ENCODE measurements at regions not wholly inside any gene's neighbourhood (a gene's known extent, or its start where the extent isn't known, plus 50 kb on each side); places are given as distances from the start of the nearest gene placed in this dataset.

GRCh38 chr10:86597306-86597705 lies 57.0 kb upstream of the OPN4 start:
- no peaks in the 10 kb centered on the region for H3K9me3 ChIP-seq
- ChIA-PET CTCF (interaction anchor here (7.0 kb wide), 1 partner anchor 13 kb away, joined by 35 read pairs; no protein-coding TSS in a partner anchor), POLR2A (no interaction called here)

GRCh38 chr10:86598151-86598550 lies 56.2 kb upstream of the OPN4 start:
- peaks cover 5% of the 10 kb centered on the region; the same call in 2 of the 3 replicates for H3K4me1 ChIP-seq
- POLR2A ChIA-PET, result no interaction called here
- WGBS (ENCODE audit: missing lambda C conversion rate), result 78% methylated on average over 1 of the region's 1 CpG
- FAIRE-seq, result no peak
- no peak for DNase-seq (ENCODE audit: low read depth in 1 of 2, low spot score in 1 of 2)
- no peak overlapping the region for H3K4me2 ChIP-seq
- no peak overlapping the region for H3K4me3 ChIP-seq
- CTCF ChIA-PET, result interaction anchor here (7.0 kb wide), 1 partner anchor 13 kb away, joined by 35 read pairs; no protein-coding TSS in a partner anchor
- no peak overlapping the region for H3K27ac ChIP-seq
- no peak for TF ChIP-seq JUN (IDR thresholded peaks at IDR 0.05)
- no peak for TF ChIP-seq ZC3H11A (IDR thresholded peaks at IDR 0.05)
- no peak for TF ChIP-seq SREBF2 (IDR thresholded peaks at IDR 0.05)
- TF ChIP-seq HOXB13 (CRISPR knock-in tag; IDR thresholded peaks at IDR 0.05; ENCODE audit: low read depth), result no peak
- no peak for TF ChIP-seq REST (IDR thresholded peaks at IDR 0.05)
- TF ChIP-seq NFE2L2 (conservative IDR thresholded peaks at IDR 0.05; ENCODE audit: low read length), result no peak
- no peak for TF ChIP-seq NR3C1 (IDR thresholded peaks at IDR 0.05)
- TF ChIP-seq CBX8 (IDR thresholded peaks at IDR 0.05), result no peak
- no peak for TF ChIP-seq ZFP36 (IDR thresholded peaks at IDR 0.05; ENCODE audit: borderline replicate concordance, partially characterized antibody)
- no peak for TF ChIP-seq FOSB (CRISPR knock-in tag; IDR thresholded peaks at IDR 0.05)
- TF ChIP-seq ZNF302 (CRISPR knock-in tag; IDR thresholded peaks at IDR 0.05), result no peak
- TF ChIP-seq ESRRA (IDR thresholded peaks at IDR 0.05; ENCODE audit: borderline replicate concordance, low read length), result no peak
- TF ChIP-seq RAD21 (conservative IDR thresholded peaks at IDR 0.05 in 1 of 2, IDR thresholded peaks at IDR 0.05 in 1 of 2), result no peak
- no peak for TF ChIP-seq RCOR1 (IDR thresholded peaks at IDR 0.05; ENCODE audit: low read depth, low read length)
- no peak for TF ChIP-seq PHF8 (IDR thresholded peaks at IDR 0.05; ENCODE audit: borderline replicate concordance, low read depth)
- no peak for TF ChIP-seq HOXA7 (CRISPR knock-in tag; IDR thresholded peaks at IDR 0.05)
- no peak for TF ChIP-seq CBX2 (IDR thresholded peaks at IDR 0.05; ENCODE audit: borderline replicate concordance, low read depth)
- no peaks in the 10 kb centered on the region for H3K9me3 ChIP-seq
- no peak for ATAC-seq

More at GRCh38 chr10:86597306-86597705, 57.0 kb upstream of the OPN4 start:
- WGBS (ENCODE audit: missing lambda C conversion rate), result 82% methylated on average over 15 of the region's 15 CpGs
- FAIRE-seq (no peak), ATAC-seq (no peak), DNase-seq (ENCODE audit: low read depth in 1 of 2, low spot score in 1 of 2) (no peak)
- peaks cover 9% of the 10 kb centered on the region; the same call in 2 of the 3 replicates for H3K4me1 ChIP-seq
- TF ChIP-seq TFCP2L1 (CRISPR knock-in tag; IDR thresholded peaks at IDR 0.05) (no peak), POLR2AphosphoS2 (conservative IDR thresholded peaks at IDR 0.05; ENCODE audit: low read length) (no peak), HEYL (CRISPR knock-in tag; IDR thresholded peaks at IDR 0.05) (no peak), SMC3 (IDR thresholded peaks at IDR 0.05) (no peak), HOXA7 (CRISPR knock-in tag; IDR thresholded peaks at IDR 0.05) (no peak), ATOH8 (CRISPR knock-in tag; IDR thresholded peaks at IDR 0.05; ENCODE audit: low read depth) (no peak), NPAS2 (CRISPR knock-in tag; IDR thresholded peaks at IDR 0.05; ENCODE audit: borderline replicate concordance) (no peak), TP53 (CRISPR knock-in tag; IDR thresholded peaks at IDR 0.05) (no peak), HDAC2 (IDR thresholded peaks at IDR 0.05) (no peak), RARB (CRISPR knock-in tag; IDR thresholded peaks at IDR 0.05) (no peak), EHMT2 (IDR thresholded peaks at IDR 0.05; ENCODE audit: low read depth) (no peak)
- TF ChIP-seq, protein P1, sequence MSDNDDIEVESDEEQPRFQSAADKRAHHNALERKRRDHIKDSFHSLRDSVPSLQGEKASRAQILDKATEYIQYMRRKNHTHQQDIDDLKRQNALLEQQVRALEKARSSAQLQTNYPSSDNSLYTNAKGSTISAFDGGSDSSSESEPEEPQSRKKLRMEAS (IDR thresholded peaks at IDR 0.05), result no peak
- TF ChIP-seq, protein P2, sequence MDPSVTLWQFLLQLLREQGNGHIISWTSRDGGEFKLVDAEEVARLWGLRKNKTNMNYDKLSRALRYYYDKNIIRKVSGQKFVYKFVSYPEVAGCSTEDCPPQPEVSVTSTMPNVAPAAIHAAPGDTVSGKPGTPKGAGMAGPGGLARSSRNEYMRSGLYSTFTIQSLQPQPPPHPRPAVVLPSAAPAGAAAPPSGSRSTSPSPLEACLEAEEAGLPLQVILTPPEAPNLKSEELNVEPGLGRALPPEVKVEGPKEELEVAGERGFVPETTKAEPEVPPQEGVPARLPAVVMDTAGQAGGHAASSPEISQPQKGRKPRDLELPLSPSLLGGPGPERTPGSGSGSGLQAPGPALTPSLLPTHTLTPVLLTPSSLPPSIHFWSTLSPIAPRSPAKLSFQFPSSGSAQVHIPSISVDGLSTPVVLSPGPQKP (IDR thresholded peaks at IDR 0.05; ENCODE audit: low read depth, low read length), result no peak
- TF ChIP-seq, protein P3, sequence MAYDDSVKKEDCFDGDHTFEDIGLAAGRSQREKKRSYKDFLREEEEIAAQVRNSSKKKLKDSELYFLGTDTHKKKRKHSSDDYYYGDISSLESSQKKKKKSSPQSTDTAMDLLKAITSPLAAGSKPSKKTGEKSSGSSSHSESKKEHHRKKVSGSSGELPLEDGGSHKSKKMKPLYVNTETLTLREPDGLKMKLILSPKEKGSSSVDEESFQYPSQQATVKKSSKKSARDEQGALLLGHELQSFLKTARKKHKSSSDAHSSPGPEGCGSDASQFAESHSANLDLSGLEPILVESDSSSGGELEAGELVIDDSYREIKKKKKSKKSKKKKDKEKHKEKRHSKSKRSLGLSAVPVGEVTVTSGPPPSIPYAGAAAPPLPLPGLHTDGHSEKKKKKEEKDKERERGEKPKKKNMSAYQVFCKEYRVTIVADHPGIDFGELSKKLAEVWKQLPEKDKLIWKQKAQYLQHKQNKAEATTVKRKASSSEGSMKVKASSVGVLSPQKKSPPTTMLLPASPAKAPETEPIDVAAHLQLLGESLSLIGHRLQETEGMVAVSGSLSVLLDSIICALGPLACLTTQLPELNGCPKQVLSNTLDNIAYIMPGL (CRISPR knock-in tag; IDR thresholded peaks at IDR 0.05; ENCODE audit: borderline replicate concordance), result no peak
- no peak overlapping the region for H3K4me2 ChIP-seq
- no peak overlapping the region for H3K4me3 ChIP-seq
- H3K27ac ChIP-seq, result no peak overlapping the region
